Mesothelial cell of epicardium (in vitro differentiated cells): ENCODE measurements at regions not wholly inside any gene's neighbourhood (a gene's known extent, or its start where the extent isn't known, plus 50 kb on each side); places are given as distances from the start of the nearest gene placed in this dataset.

ENCODE experiments used
- DNase-seq, 2 experiments: peaks; one replicate each; pipeline ENCODE4 v3.0.0; 2021; ENCODE audit warnings: low spot score in 2 of 2; ENCODE audit not compliant: unreplicated experiment in 2 of 2
- H3K27ac Mint-ChIP-seq: 2 replicates; pipeline ENCODE4 v1.8.0; 2021; ENCODE audit warnings: mixed read lengths
- H3K27me3 Mint-ChIP-seq: 2 replicates; pipeline ENCODE4 v1.8.0; 2021; ENCODE audit warnings: low read depth, mixed read lengths
- H3K36me3 Mint-ChIP-seq: 2 replicates; pipeline ENCODE4 v1.8.0; 2021; ENCODE audit warnings: mixed read lengths
- H3K4me1 Mint-ChIP-seq: 2 replicates; pipeline ENCODE4 v1.8.0; 2021; ENCODE audit warnings: mixed read lengths
- H3K4me3 Mint-ChIP-seq: 2 replicates; pipeline ENCODE4 v1.8.0; 2021; ENCODE audit warnings: mild to moderate bottlenecking, moderate library complexity, mixed read lengths
- H3K9me3 Mint-ChIP-seq: 2 replicates; pipeline ENCODE4 v1.8.0; 2021; ENCODE audit warnings: mixed read lengths
- CTCF ChIP-seq: fragments of 200-600 bp; sonication (generic); IDR thresholded peaks from one replicate; pipeline ENCODE4 v1.5.0; 2021; ENCODE audit warnings: antibody characterized with exemption; ENCODE audit not compliant: unreplicated experiment

- H3K4me3 Mint-ChIP-seq, result no peak overlapping the region
- H3K9me3 Mint-ChIP-seq, result peaks cover 28% of the 10 kb centered on the region
- peaks cover 6% of the 10 kb centered on the region for H3K4me1 Mint-ChIP-seq
- no peak for DNase-seq
- peaks cover 9% of the 10 kb centered on the region for H3K36me3 Mint-ChIP-seq
- no peak overlapping the region for H3K27ac Mint-ChIP-seq
- H3K27me3 Mint-ChIP-seq, result peaks cover 4% of the 10 kb centered on the region
- TF ChIP-seq CTCF, result no peak
Measured at GRCh38 chr10:88170628-88171027, 307.2 kb downstream of the PTEN start.

- DNase-seq, result no peak
- peaks cover 4% of the 10 kb centered on the region for H3K27me3 Mint-ChIP-seq
- peaks cover under 1% of the 10 kb centered on the region for H3K4me1 Mint-ChIP-seq
- no peak overlapping the region for H3K4me3 Mint-ChIP-seq
- peaks cover 9% of the 10 kb centered on the region for H3K36me3 Mint-ChIP-seq
- TF ChIP-seq CTCF, result no peak
- H3K27ac Mint-ChIP-seq, result no peak overlapping the region
- peaks cover 40% of the 10 kb centered on the region for H3K9me3 Mint-ChIP-seq
Measured at GRCh38 chr10:88172159-88172558, 308.7 kb downstream of the PTEN start.

- H3K4me1 Mint-ChIP-seq, result no peaks in the 10 kb centered on the region
- peaks cover 40% of the 10 kb centered on the region for H3K9me3 Mint-ChIP-seq
- DNase-seq, result no peak
- no peak overlapping the region for H3K4me3 Mint-ChIP-seq
- H3K36me3 Mint-ChIP-seq, result peaks cover 9% of the 10 kb centered on the region
- peaks cover 4% of the 10 kb centered on the region for H3K27me3 Mint-ChIP-seq
- TF ChIP-seq CTCF, result no peak
- H3K27ac Mint-ChIP-seq, result no peak overlapping the region
Measured at GRCh38 chr10:88174391-88174790, 311.0 kb downstream of the PTEN start.

- DNase-seq, result no peak
- Mint-ChIP-seq H3K27me3 (peaks cover 4% of the 10 kb centered on the region), H3K4me3 (no peak overlapping the region), H3K4me1 (no peaks in the 10 kb centered on the region), H3K9me3 (peaks cover 33% of the 10 kb centered on the region), H3K27ac (no peak overlapping the region), H3K36me3 (peaks cover 9% of the 10 kb centered on the region)
- no peak for TF ChIP-seq CTCF
Measured at GRCh38 chr10:88178758-88179157, 315.3 kb downstream of the PTEN start.

- no peak for DNase-seq
- peaks cover 24% of the 10 kb centered on the region for H3K9me3 Mint-ChIP-seq
- H3K27me3 Mint-ChIP-seq, result peaks cover 4% of the 10 kb centered on the region
- no peaks in the 10 kb centered on the region for H3K4me1 Mint-ChIP-seq
- no peak overlapping the region for H3K4me3 Mint-ChIP-seq
- no peak overlapping the region for H3K27ac Mint-ChIP-seq
- no peak for TF ChIP-seq CTCF
- peaks cover 5% of the 10 kb centered on the region for H3K36me3 Mint-ChIP-seq
Measured at GRCh38 chr10:88179831-88180230, 316.4 kb downstream of the PTEN start.

- H3K27me3 Mint-ChIP-seq, result no peaks in the 10 kb centered on the region
- H3K4me3 Mint-ChIP-seq, result no peak overlapping the region
- no peaks in the 10 kb centered on the region for H3K36me3 Mint-ChIP-seq
- DNase-seq, result no peak
- H3K4me1 Mint-ChIP-seq, result no peaks in the 10 kb centered on the region
- peaks cover 7% of the 10 kb centered on the region for H3K9me3 Mint-ChIP-seq
- H3K27ac Mint-ChIP-seq, result no peak overlapping the region
- TF ChIP-seq CTCF, result no peak
Measured at GRCh38 chr10:88181902-88182600, 318.6 kb downstream of the PTEN start.
